H9 (cell line): ENCODE measurements at regions not wholly inside any gene's neighbourhood (a gene's known extent, or its start where the extent isn't known, plus 50 kb on each side); places are given as distances from the start of the nearest gene placed in this dataset.

Experiments
- DNase-seq: peaks from one replicate; pipeline ENCODE4 v3.0.0-alpha.2; 2017
- H2AFZ ChIP-seq: one replicate; pipeline ENCODE4 v1.6.1; 2013; ENCODE audit warnings: mild to moderate bottlenecking, low read length, control low read depth, moderate library complexity
- H2AK5ac ChIP-seq: 2 replicates; pipeline ENCODE4 v1.6.1; 2013; ENCODE audit warnings: low read length, control low read depth, mixed read lengths; ENCODE audit not compliant: insufficient read length
- H2BK120ac ChIP-seq: one replicate; pipeline ENCODE4 v1.6.1; 2013; ENCODE audit warnings: low read depth, mild to moderate bottlenecking, low read length, control low read depth, inconsistent platforms; ENCODE audit not compliant: poor library complexity, severe bottlenecking
- H2BK12ac ChIP-seq: 2 replicates; pipeline ENCODE4 v1.6.1; 2013; ENCODE audit warnings: low read length, control low read depth, mixed read lengths, low read depth; ENCODE audit not compliant: insufficient read length
- H2BK15ac ChIP-seq: 2 replicates; pipeline ENCODE4 v1.6.1; 2013; ENCODE audit warnings: low read depth, low read length, control low read depth
- H2BK20ac ChIP-seq: one replicate; pipeline ENCODE4 v1.6.1; 2013; ENCODE audit warnings: low read depth, mild to moderate bottlenecking, low read length, control low read depth, inconsistent platforms; ENCODE audit not compliant: poor library complexity, severe bottlenecking
- H2BK5ac ChIP-seq: 2 replicates; pipeline ENCODE4 v1.6.1; 2013; ENCODE audit warnings: low read length, control low read depth, mixed read lengths; ENCODE audit not compliant: insufficient read length
- H3K14ac ChIP-seq: 2 replicates; pipeline ENCODE4 v1.6.1; 2013; ENCODE audit warnings: low read length, control low read depth; ENCODE audit not compliant: insufficient read depth
- H3K18ac ChIP-seq: 2 replicates; pipeline ENCODE4 v1.6.1; 2013; ENCODE audit warnings: low read depth, mild to moderate bottlenecking, mixed read lengths, low read length, control low read depth; ENCODE audit not compliant: insufficient read length
- H3K23ac ChIP-seq: 2 replicates; pipeline ENCODE4 v1.6.1; 2013; ENCODE audit warnings: low read length, control low read depth, mixed read lengths, low read depth; ENCODE audit not compliant: insufficient read length
- H3K23me2 ChIP-seq: 2 replicates; pipeline ENCODE4 v1.6.1; 2013; ENCODE audit warnings: low read depth, mild to moderate bottlenecking, mixed read lengths, low read length, control low read depth; ENCODE audit not compliant: insufficient read length, poor library complexity, severe bottlenecking
- H3K27ac ChIP-seq: 2 replicates; pipeline ENCODE4 v1.5.1; 2013; ENCODE audit warnings: low read length, control low read depth, mixed read lengths, low read depth; ENCODE audit not compliant: insufficient read length
- H3K27me3 ChIP-seq: 2 replicates; pipeline ENCODE4 v1.6.1; 2013; ENCODE audit warnings: low read length, control low read depth, inconsistent platforms; ENCODE audit not compliant: insufficient read depth
- H3K4ac ChIP-seq: 2 replicates; pipeline ENCODE4 v1.6.1; 2013; ENCODE audit warnings: low read depth, mild to moderate bottlenecking, control low read depth, inconsistent platforms, low read length, moderate library complexity
- H3K4me1 ChIP-seq: 2 replicates; pipeline ENCODE4 v1.6.1; 2013; ENCODE audit warnings: low read length, control low read depth, inconsistent platforms; ENCODE audit not compliant: insufficient read depth
- H3K4me2 ChIP-seq: 2 replicates; pipeline ENCODE4 v1.6.1; 2013; ENCODE audit warnings: low read length, control low read depth, mixed read lengths; ENCODE audit not compliant: insufficient read length, insufficient read depth
- H3K56ac ChIP-seq: 2 replicates; pipeline ENCODE4 v1.6.1; 2013; ENCODE audit warnings: low read depth, mild to moderate bottlenecking, mixed read lengths, low read length, control low read depth; ENCODE audit not compliant: insufficient read length
- H3K79me1 ChIP-seq: 2 replicates; pipeline ENCODE4 v1.6.1; 2013; ENCODE audit warnings: low read depth, mild to moderate bottlenecking, moderate library complexity, low read length, control low read depth, inconsistent platforms; ENCODE audit not compliant: insufficient read depth, poor library complexity, severe bottlenecking
- H3K79me2 ChIP-seq: 2 replicates; pipeline ENCODE4 v1.6.1; 2013; ENCODE audit warnings: low read length, control low read depth, inconsistent platforms; ENCODE audit not compliant: insufficient read depth
- H3K9ac ChIP-seq: 2 replicates; pipeline ENCODE4 v1.6.1; 2013; ENCODE audit warnings: low read length, control low read depth, mixed read lengths; ENCODE audit not compliant: insufficient read length; ENCODE audit errors: extremely low read depth
- H3K9me3 ChIP-seq: one replicate; pipeline ENCODE4 v1.6.1; 2013; ENCODE audit warnings: low read depth, low read length, inconsistent platforms; ENCODE audit not compliant: control insufficient read depth
- H3T11ph ChIP-seq: one replicate; pipeline ENCODE4 v1.6.1; 2013; ENCODE audit warnings: mild to moderate bottlenecking, low read length, control low read depth, inconsistent platforms
- H4K20me1 ChIP-seq: one replicate; pipeline ENCODE4 v1.6.1; 2013; ENCODE audit not compliant: control insufficient read depth, insufficient read length, insufficient read depth
- H4K5ac ChIP-seq: 2 replicates; pipeline ENCODE4 v1.6.1; 2013; ENCODE audit warnings: low read depth, mild to moderate bottlenecking, mixed read lengths, low read length, control low read depth; ENCODE audit not compliant: insufficient read length
- H4K8ac ChIP-seq: replicated peaks from 2 replicates; pipeline ENCODE4 v1.6.1; 2013; ENCODE audit warnings: low read length, control low read depth, mixed read lengths, low read depth; ENCODE audit not compliant: insufficient read length
- H4K91ac ChIP-seq: 2 replicates; pipeline ENCODE4 v1.6.1; 2013; ENCODE audit warnings: low read depth, mild to moderate bottlenecking, moderate library complexity, mixed read lengths, low read length, control low read depth; ENCODE audit not compliant: insufficient read length
- H3K27ac Mint-ChIP-seq, 3 experiments: 2 replicates in 2 of 3; 3 replicates in 1 of 3; pipeline ENCODE4 v1.8.0; 2020 to 2021; ENCODE audit warnings: mixed read lengths in 3 of 3, mild to moderate bottlenecking in 1 of 3, moderate library complexity in 1 of 3
- H3K27me3 Mint-ChIP-seq: 2 replicates; pipeline ENCODE4 v1.8.0; 2021; ENCODE audit warnings: low read depth, mild to moderate bottlenecking, moderate library complexity, mixed read lengths
- H3K36me3 Mint-ChIP-seq, 3 experiments: 2 replicates in 2 of 3; 3 replicates in 1 of 3; pipeline ENCODE4 v1.8.0; 2020 to 2021; ENCODE audit warnings: low read depth in 3 of 3, mixed read lengths in 3 of 3; ENCODE audit not compliant: insufficient read depth in 1 of 3
- H3K4me1 Mint-ChIP-seq, 2 experiments: 2 replicates each; pipeline ENCODE4 v1.8.0; 2020; ENCODE audit warnings: mixed read lengths in 2 of 2
- H3K4me3 Mint-ChIP-seq, 2 experiments: 2 replicates in 1 of 2; 3 replicates in 1 of 2; pipeline ENCODE4 v1.8.0; 2020 to 2021; ENCODE audit warnings: mild to moderate bottlenecking in 2 of 2, mixed read lengths in 2 of 2, moderate library complexity in 1 of 2
- H3K9me3 Mint-ChIP-seq, 2 experiments: 2 replicates in 1 of 2; 3 replicates in 1 of 2; pipeline ENCODE4 v1.8.0; 2020; ENCODE audit warnings: mild to moderate bottlenecking in 2 of 2, mixed read lengths in 2 of 2, moderate library complexity in 1 of 2
- CTCF ChIP-seq: fragments of 200-600 bp; sonication (generic); conservative IDR thresholded peaks from 3 replicates; pipeline ENCODE4 v1.8.0; 2021; ENCODE audit warnings: antibody characterized with exemption, mild to moderate bottlenecking
- WGBS: extraction: QIAGEN DNeasy Blood & Tissue Kit; methylation state at CpG from one replicate; pipeline ENCODE4 v1.1.7; 2013; ENCODE audit warnings: missing lambda C conversion rate, low lambda C conversion rate, mixed read lengths; ENCODE audit not compliant: insufficient read length; ENCODE audit errors: extremely low coverage; 5-methylcytosine and 5-hydroxymethylcytosine counted together

- Histone ChIP-seq H3K4ac (no peak overlapping the region), H2AK5ac (no peak overlapping the region)
- peaks cover 0 to 8% (median 0%) of the 10 kb centered on the region in 3 experiments; a peak in 4 of 7 replicates for H3K36me3 Mint-ChIP-seq
These were observed 697.3 kb downstream of the CETN3 start for GRCh38 chr5:89712134-89712700.

More at GRCh38 chr5:89712134-89712700, 697.3 kb downstream of the CETN3 start:
- Histone ChIP-seq H3K27me3 (no peaks in the 10 kb centered on the region), H3K9ac (no peak overlapping the region), H2BK5ac (no peak overlapping the region), H3K4me1 (no peaks in the 10 kb centered on the region; the same call in 1 of the 2 replicates), H4K5ac (no peak overlapping the region), H4K8ac (no peak overlapping the region), H2AFZ (no peak overlapping the region), H2BK120ac (no peak overlapping the region), H2BK15ac (no peak overlapping the region), H3K23me2 (no peaks in the 10 kb centered on the region), H3K27ac (no peak overlapping the region), H3K56ac (no peak overlapping the region), H3K9me3 (no peaks in the 10 kb centered on the region), H3K14ac (no peak overlapping the region), H3K79me2 (no peaks in the 10 kb centered on the region), H2BK12ac (no peak overlapping the region), H3K23ac (no peak overlapping the region), H2BK20ac (no peak overlapping the region), H4K91ac (no peak overlapping the region), H3T11ph (no peak overlapping the region), H3K79me1 (no peaks in the 10 kb centered on the region), H4K20me1 (no peaks in the 10 kb centered on the region), H3K18ac (no peak overlapping the region), H3K4me2 (no peak overlapping the region)
- Mint-ChIP-seq H3K27me3 (no peaks in the 10 kb centered on the region), H3K9me3 (0 out of 5 replicates have a peak, but pooled peaks cover 2 to 5% of the 10 kb centered on the region in 2 experiments), H3K27ac (no peak overlapping the region), H3K4me3 (no peak overlapping the region), H3K4me1 (peaks cover 20 to 25% of the 10 kb centered on the region in 2 experiments)
- no peak for TF ChIP-seq CTCF
- DNase-seq, result no peak
- no CpG with 5 or more reads among the region's 3 CpGs for WGBS
